H1 (cell line): ENCODE measurements at regions not wholly inside any gene's neighbourhood (a gene's known extent, or its start where the extent isn't known, plus 50 kb on each side); places are given as distances from the start of the nearest gene placed in this dataset.
A peak's percentile ranks its signal among the peaks of the same experiment; 100 is the strongest.

ENCODE experiments used
- CTCF ChIA-PET: fragments of 300-600 bp; sonication (Branson Sonifier 250); formaldehyde crosslinking; loops from one replicate; lab custom pipeline; 2021; ENCODE audit not compliant: partially characterized antibody; lab: Charles Lee
- POLR2A ChIA-PET: fragments of 300-600 bp; sonication (Branson Sonifier 250); formaldehyde crosslinking; loops from one replicate; lab custom pipeline; 2021; ENCODE audit warnings: inconsistent platforms; ENCODE audit not compliant: partially characterized antibody; lab: Charles Lee
- DNase-seq, 2 experiments: peaks; one replicate each; pipeline versions ENCODE4 v3.0.0 to v3.0.0-alpha.2; 2010 to 2022; ENCODE audit warnings: low spot score in 2 of 2, low read depth in 1 of 2, mixed read lengths in 1 of 2
- FAIRE-seq: peaks from 2 replicates; lab custom pipeline; 2011; peaks lifted over from hg19 to GRCh38; lab: Jason Lieb, UNC
- H2AFZ ChIP-seq: 2 replicates; pipeline ENCODE4 v1.8.1; 2012; ENCODE audit warnings: low read length, inconsistent platforms
- H2AK5ac ChIP-seq: 2 replicates; pipeline ENCODE4 v1.6.1; 2013; ENCODE audit warnings: low read depth, low read length
- H2BK120ac ChIP-seq: replicated peaks from 2 replicates; pipeline ENCODE3; 2013; ENCODE audit warnings: low read depth, low read length, inconsistent platforms
- H2BK12ac ChIP-seq: 2 replicates; pipeline ENCODE4 v1.6.1; 2013; ENCODE audit warnings: low read depth, low read length
- H2BK15ac ChIP-seq: 2 replicates; pipeline ENCODE4 v1.6.1; 2013; ENCODE audit warnings: low read length
- H2BK20ac ChIP-seq: 2 replicates; pipeline ENCODE4 v1.6.1; 2013; ENCODE audit warnings: low read length
- H2BK5ac ChIP-seq: 2 replicates; pipeline ENCODE4 v1.6.1; 2013; ENCODE audit warnings: low read depth, low read length
- H3K14ac ChIP-seq: 2 replicates; pipeline ENCODE4 v1.6.1; 2013; ENCODE audit warnings: inconsistent platforms; ENCODE audit not compliant: insufficient read length
- H3K18ac ChIP-seq: 2 replicates; pipeline ENCODE4 v1.6.1; 2013; ENCODE audit warnings: low read length; ENCODE audit errors: extremely low read depth
- H3K23ac ChIP-seq: 2 replicates; pipeline ENCODE4 v1.6.1; 2013; ENCODE audit warnings: inconsistent platforms; ENCODE audit not compliant: insufficient read length
- H3K23me2 ChIP-seq: 2 replicates; pipeline ENCODE4 v1.6.1; 2013; ENCODE audit warnings: low read depth, low read length
- H3K27ac ChIP-seq: 2 replicates; pipeline ENCODE4 v1.6.1; 2011; ENCODE audit warnings: low read depth, low read length, inconsistent platforms
- H3K27me3 ChIP-seq, 4 experiments: replicated peaks in 1 of 4; 1 replicate in 1 of 4; 2 replicates in 3 of 4; pipeline versions ENCODE4 v1.6.1 to v1.8.1; 2011 to 2013; ENCODE audit warnings: low read length in 3 of 4, mild to moderate bottlenecking in 3 of 4, inconsistent platforms in 2 of 4, mixed read lengths in 2 of 4, moderate library complexity in 1 of 4; ENCODE audit not compliant: control insufficient read depth in 3 of 4, insufficient read depth in 3 of 4; ENCODE audit errors: extremely low read depth in 1 of 4
- H3K36me3 ChIP-seq, 4 experiments: 2 replicates each; pipeline versions ENCODE4 v1.6.1 to v1.8.1; 2011 to 2013; ENCODE audit warnings: mild to moderate bottlenecking in 4 of 4, low read length in 3 of 4, moderate library complexity in 2 of 4, control low read depth in 1 of 4, inconsistent platforms in 1 of 4; ENCODE audit not compliant: insufficient read depth in 4 of 4, control insufficient read depth in 2 of 4
- H3K4ac ChIP-seq: replicated peaks from 2 replicates; pipeline ENCODE3; 2013; ENCODE audit warnings: low read length, low read depth, mixed read lengths, inconsistent platforms; ENCODE audit not compliant: insufficient read length
- H3K4me1 ChIP-seq, 4 experiments: replicated peaks in 1 of 4; 1 replicate in 1 of 4; 2 replicates in 3 of 4; pipeline versions ENCODE4 v1.6.1 to v1.8.1; 2011 to 2013; ENCODE audit warnings: low read length in 3 of 4, inconsistent platforms in 2 of 4, mixed read lengths in 1 of 4; ENCODE audit not compliant: insufficient read depth in 4 of 4, control insufficient read depth in 3 of 4
- H3K4me2 ChIP-seq, 2 experiments: 2 replicates each; pipeline versions ENCODE4 v1.6.1 to v1.8.1; 2011 to 2013; ENCODE audit warnings: low read depth in 2 of 2, low read length in 2 of 2, control low read depth in 1 of 2, inconsistent platforms in 1 of 2, mild to moderate bottlenecking in 1 of 2; ENCODE audit not compliant: insufficient read depth in 1 of 2
- H3K4me3 ChIP-seq, 4 experiments: fragments of 200-600, 300-600 bp in 1 of 4; sonication (generic), shearing (Covaris generic), sonication (Bioruptor Twin) in 1 of 4; 2 replicates each; pipeline versions ENCODE4 v1.5.1 to v1.8.1; 2011 to 2016; ENCODE audit warnings: low read length in 4 of 4, low read depth in 3 of 4, control low read depth in 2 of 4, inconsistent platforms in 2 of 4, mild to moderate bottlenecking in 2 of 4, mixed read lengths in 1 of 4, moderate library complexity in 1 of 4; ENCODE audit not compliant: insufficient read depth in 2 of 4; ENCODE audit errors: extremely low read depth in 1 of 4
- H3K56ac ChIP-seq: replicated peaks from 2 replicates; pipeline ENCODE3; 2013; ENCODE audit warnings: low read depth, mild to moderate bottlenecking, mixed read lengths, low read length, inconsistent platforms; ENCODE audit not compliant: insufficient read length
- H3K79me1 ChIP-seq: 2 replicates; pipeline ENCODE4 v1.6.1; 2013; ENCODE audit warnings: low read depth, low read length, control low read depth
- H3K79me2 ChIP-seq, 2 experiments: 2 replicates each; pipeline versions ENCODE4 v1.6.1 to v1.8.1; 2012 to 2013; ENCODE audit warnings: low read length in 2 of 2, mild to moderate bottlenecking in 2 of 2, inconsistent platforms in 1 of 2; ENCODE audit not compliant: insufficient read depth in 2 of 2, control insufficient read depth in 1 of 2
- H3K9ac ChIP-seq, 4 experiments: replicated peaks in 1 of 4; 1 replicate in 1 of 4; 2 replicates in 3 of 4; pipeline versions ENCODE4 v1.6.1 to v1.8.1; 2011 to 2013; ENCODE audit warnings: low read depth in 3 of 4, low read length in 3 of 4, control low read depth in 2 of 4, mild to moderate bottlenecking in 2 of 4, moderate library complexity in 2 of 4, inconsistent platforms in 1 of 4; ENCODE audit errors: extremely low read depth in 1 of 4
- H3K9me3 ChIP-seq, 2 experiments: 2 replicates each; pipeline versions ENCODE4 v1.6.1 to v1.8.1; 2012 to 2013; ENCODE audit warnings: mild to moderate bottlenecking in 2 of 2, moderate library complexity in 2 of 2, control low read depth in 1 of 2, inconsistent platforms in 1 of 2, low read depth in 1 of 2, low read length in 1 of 2, mixed read lengths in 1 of 2; ENCODE audit not compliant: insufficient read depth in 2 of 2
- H4K20me1 ChIP-seq, 2 experiments: replicated peaks in 1 of 2; 2 replicates each; pipeline versions ENCODE3 to v1.8.1; 2011 to 2013; ENCODE audit warnings: inconsistent platforms in 2 of 2, low read length in 2 of 2, mild to moderate bottlenecking in 1 of 2; ENCODE audit not compliant: insufficient read depth in 2 of 2, control insufficient read depth in 1 of 2
- H4K5ac ChIP-seq: 2 replicates; pipeline ENCODE4 v1.6.1; 2013; ENCODE audit warnings: low read length, low read depth, mixed read lengths, inconsistent platforms; ENCODE audit not compliant: insufficient read length
- H4K8ac ChIP-seq: 2 replicates; pipeline ENCODE4 v1.8.0; 2013; ENCODE audit warnings: mild to moderate bottlenecking, moderate library complexity, low read length, inconsistent platforms; ENCODE audit not compliant: insufficient read depth; ENCODE audit errors: extremely low read depth
- H4K91ac ChIP-seq: replicated peaks from 2 replicates; pipeline ENCODE3; 2013; ENCODE audit warnings: low read length, mixed read lengths, inconsistent platforms; ENCODE audit not compliant: insufficient read length
- ATF2 ChIP-seq: IDR thresholded peaks from 2 replicates; pipeline ENCODE4 v1.6.1; 2012; ENCODE audit warnings: low read length, inconsistent platforms
- POLR2A ChIP-seq, 2 experiments: IDR thresholded peaks; 1 replicate in 1 of 2; 2 replicates in 1 of 2; pipeline ENCODE4 v1.6.1; 2011; ENCODE audit warnings: low read depth in 2 of 2, low read length in 2 of 2, mild to moderate bottlenecking in 2 of 2; ENCODE audit errors: control extremely low read depth in 1 of 2
- SAP30 ChIP-seq: fragments of 300-600 bp; sonication (generic); IDR thresholded peaks from 2 replicates; pipeline ENCODE4 v1.7.1; 2012; ENCODE audit warnings: low read length, moderate library complexity, mild to moderate bottlenecking, inconsistent platforms; ENCODE audit not compliant: insufficient read depth, insufficient replicate concordance
- SUZ12 ChIP-seq: fragments of 200-600 bp; sonication (generic); IDR thresholded peaks from 2 replicates; pipeline ENCODE4 v1.6.1; 2012; ENCODE audit warnings: mild to moderate bottlenecking, inconsistent platforms, low read length, moderate library complexity, mixed read lengths
- WGBS, 2 experiments: shearing (Covaris generic) in 1 of 2; methylation state at CpG; one replicate each; pipeline versions ENCODE4 v1.1.6 to v1.1.7; 2013 to 2015; ENCODE audit warnings: low lambda C conversion rate in 2 of 2, mixed read lengths in 2 of 2, inconsistent platforms in 1 of 2, low coverage in 1 of 2, missing lambda C conversion rate in 1 of 2; ENCODE audit not compliant: insufficient replicate concordance in 2 of 2, insufficient coverage in 1 of 2, insufficient read length in 1 of 2; ENCODE audit errors: extremely low coverage in 1 of 2, missing lambda C conversion rate in 1 of 2; 5-methylcytosine and 5-hydroxymethylcytosine counted together

GRCh38 chr6:11459079-11459610 lies 78.4 kb upstream of the TMEM170B start:
- peak overlapping the region; percentile 30 for H3K56ac ChIP-seq
- H2BK15ac ChIP-seq, result no peak overlapping the region
- no peaks in the 10 kb centered on the region for H3K9me3 ChIP-seq
- no peak overlapping the region for H2AK5ac ChIP-seq
- H3K9ac ChIP-seq, result no peak overlapping the region
- H3K4me3 ChIP-seq, result no peak overlapping the region
- no peaks in the 10 kb centered on the region for H4K20me1 ChIP-seq
- H3K18ac ChIP-seq, result no peak overlapping the region
- ChIA-PET CTCF (interaction anchor here (0.9 to 2.2 kb wide), 3 partner anchors 37 to 287 kb away, joined by 3 to 6 read pairs (median 5); no protein-coding TSS in a partner anchor), POLR2A (no interaction called here)
- no peak overlapping the region for H3K14ac ChIP-seq
- no peaks in the 10 kb centered on the region; the same call in 1 of the 2 replicates for H3K23me2 ChIP-seq
- no peak for FAIRE-seq
- no peak overlapping the region for H2BK5ac ChIP-seq
- no peaks in the 10 kb centered on the region for H3K79me2 ChIP-seq
- H3K79me1 ChIP-seq, result no peaks in the 10 kb centered on the region
- H4K91ac ChIP-seq, result no peak overlapping the region
- no peak overlapping the region for H3K4ac ChIP-seq
- H4K5ac ChIP-seq, result no peak overlapping the region
- H2BK20ac ChIP-seq, result no peak overlapping the region
- no peak overlapping the region for H4K8ac ChIP-seq
- no peak overlapping the region for H2AFZ ChIP-seq
- no peaks in the 10 kb centered on the region for H3K4me1 ChIP-seq
- H3K27me3 ChIP-seq, result no peaks in the 10 kb centered on the region
- no peaks in the 10 kb centered on the region; a peak in 1 of 8 replicates for H3K36me3 ChIP-seq
- no peak overlapping the region for H3K4me2 ChIP-seq
- DNase-seq, result no peak
- H2BK120ac ChIP-seq, result no peak overlapping the region
- 85% methylated on average over 2 of the region's 2 CpGs; no CpG with 5 or more reads in 1 of the 2 experiments for WGBS, 2 experiments
- H3K23ac ChIP-seq, result no peak overlapping the region
- H2BK12ac ChIP-seq, result no peak overlapping the region
- TF ChIP-seq ATF2 (no peak), POLR2A (IDR thresholded peaks at IDR 0.05; ENCODE audit: control extremely low read depth in 1 of 2, low read depth in 2 of 2, low read length in 2 of 2) (no peak), SUZ12 (no peak), SAP30 (no peak)
- TF ChIP-seq, all 59 proteins: peak for 0
- no peak overlapping the region for H3K27ac ChIP-seq
